ENCODE measurements at regions not wholly inside any gene's neighbourhood (a gene's known extent, or its start where the extent isn't known, plus 50 kb on each side); places are given as distances from the start of the nearest gene placed in this dataset.

DNA sequence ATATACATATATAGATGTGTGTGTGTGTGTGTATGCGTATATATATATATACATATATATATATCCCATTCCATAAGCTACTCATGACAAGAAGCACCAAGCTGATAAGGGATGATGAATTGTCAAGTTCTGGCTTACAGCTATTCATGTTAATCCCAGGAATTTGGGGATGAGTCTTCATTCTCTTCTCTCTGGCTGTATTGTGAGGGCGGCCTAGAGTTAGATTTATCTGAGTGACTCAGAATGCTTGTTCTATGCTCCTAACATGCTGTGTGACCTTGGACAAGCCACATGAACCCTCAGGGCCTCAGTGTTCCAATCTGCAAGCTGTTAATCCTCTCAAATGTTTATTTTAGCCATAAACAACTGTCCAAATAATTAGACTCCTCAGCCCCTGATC lies 749.0 kb downstream of the MED13L start:
- no peak overlapping the region for H2BK15ac ChIP-seq (ENCODE audit: low read length)
- H3K9me3 ChIP-seq (ENCODE audit: insufficient read depth in 2 of 2, low read depth in 1 of 2, low read length in 1 of 2): no peaks in the 10 kb centered on the region
- ChIA-PET CTCF (ENCODE audit: partially characterized antibody) (interaction anchor here (0.6 kb wide), 1 partner anchor 45 kb away, joined by 3 read pairs; no protein-coding TSS in a partner anchor), POLR2A (ENCODE audit: partially characterized antibody) (no interaction called here)
- no peak overlapping the region for H3K4me3 ChIP-seq (ENCODE audit: extremely low read depth in 1 of 4, insufficient read depth in 2 of 4, low read depth in 3 of 4, low read length in 4 of 4)
- no peak overlapping the region for H4K91ac ChIP-seq (replicated peaks; ENCODE audit: insufficient read length, low read length)
- no peak overlapping the region for H2AK5ac ChIP-seq (ENCODE audit: low read depth, low read length)
- no peak overlapping the region for H2BK12ac ChIP-seq (ENCODE audit: low read depth, low read length)
- TF ChIP-seq RBBP5 (IDR thresholded peaks at IDR 0.05; ENCODE audit: borderline replicate concordance, low read depth, low read length) (no peak), FOSL1 (IDR thresholded peaks at IDR 0.05; ENCODE audit: insufficient read depth, low read depth, low read length) (no peak), RAD21 (IDR thresholded peaks at IDR 0.05 in 1 of 2, conservative IDR thresholded peaks at IDR 0.05 in 1 of 2; ENCODE audit: low read depth in 2 of 2, low read length in 2 of 2) (no peak), HDAC6 (IDR thresholded peaks at IDR 0.05; ENCODE audit: low read depth, low read length) (no peak), SAP30 (IDR thresholded peaks at IDR 0.05; ENCODE audit: insufficient read depth, insufficient replicate concordance, low read length) (no peak)
- H4K5ac ChIP-seq (ENCODE audit: insufficient read length, low read depth, low read length): no peak overlapping the region
- H3K79me1 ChIP-seq (ENCODE audit: low read depth, low read length): no peaks in the 10 kb centered on the region
- H2AFZ ChIP-seq (ENCODE audit: low read length): no peak overlapping the region
- no peaks in the 10 kb centered on the region for H3K79me2 ChIP-seq (ENCODE audit: control insufficient read depth in 1 of 2, insufficient read depth in 2 of 2, low read length in 2 of 2)
- H4K20me1 ChIP-seq (replicated peaks in 1 of 2; ENCODE audit: control insufficient read depth in 1 of 2, insufficient read depth in 2 of 2, low read length in 2 of 2): no peaks in the 10 kb centered on the region
- no peak overlapping the region for H3K18ac ChIP-seq (ENCODE audit: extremely low read depth, low read length)
- H3K27me3 ChIP-seq (replicated peaks in 1 of 4; ENCODE audit: control insufficient read depth in 3 of 4, extremely low read depth in 1 of 4, insufficient read depth in 3 of 4, low read length in 3 of 4): no peaks in the 10 kb centered on the region
- H3K9ac ChIP-seq (replicated peaks in 1 of 4; ENCODE audit: extremely low read depth in 1 of 4, low read depth in 3 of 4, low read length in 3 of 4): no peak overlapping the region
- H3K4ac ChIP-seq (replicated peaks; ENCODE audit: insufficient read length, low read depth, low read length): no peak overlapping the region
- H3K23ac ChIP-seq (ENCODE audit: insufficient read length): no peak overlapping the region
- no peak overlapping the region for H2BK20ac ChIP-seq (ENCODE audit: low read length)
- no peak for FAIRE-seq
- H2BK5ac ChIP-seq (ENCODE audit: low read depth, low read length): no peak overlapping the region
- no peak overlapping the region for H4K8ac ChIP-seq (ENCODE audit: extremely low read depth, insufficient read depth, low read length)
- WGBS, 2 experiments (ENCODE audit: extremely low coverage in 1 of 2, insufficient coverage in 1 of 2, insufficient read length in 1 of 2, insufficient replicate concordance in 2 of 2, low coverage in 1 of 2, low lambda C conversion rate in 2 of 2, missing lambda C conversion rate in 1 of 2): 91% methylated on average over 2 of the region's 2 CpGs; no CpG with 5 or more reads in 1 of the 2 experiments
- no peak overlapping the region for H3K4me2 ChIP-seq (ENCODE audit: insufficient read depth in 1 of 2, low read depth in 2 of 2, low read length in 2 of 2)
- DNase-seq (ENCODE audit: low read depth in 1 of 2, low spot score in 2 of 2): no peak
- H3K56ac ChIP-seq (replicated peaks; ENCODE audit: insufficient read length, low read depth, low read length): no peak overlapping the region
- H2BK120ac ChIP-seq (replicated peaks; ENCODE audit: low read depth, low read length): no peak overlapping the region
- no peaks in the 10 kb centered on the region for H3K36me3 ChIP-seq (ENCODE audit: control insufficient read depth in 2 of 4, insufficient read depth in 4 of 4, low read length in 3 of 4)
- no peaks in the 10 kb centered on the region for H3K23me2 ChIP-seq (ENCODE audit: low read depth, low read length)
- no peaks in the 10 kb centered on the region for H3K4me1 ChIP-seq (replicated peaks in 1 of 4; ENCODE audit: control insufficient read depth in 3 of 4, insufficient read depth in 4 of 4, low read length in 3 of 4)
- H3K14ac ChIP-seq (ENCODE audit: insufficient read length): no peak overlapping the region
- no peak overlapping the region for H3K27ac ChIP-seq (ENCODE audit: low read depth, low read length)

All from H1 (cell line).